NK-92 (cell line): ENCODE measurements at regions not wholly inside any gene's neighbourhood (a gene's known extent, or its start where the extent isn't known, plus 50 kb on each side); places are given as distances from the start of the nearest gene placed in this dataset.

Experiments
- DNase-seq: peaks from one replicate; lab custom pipeline; 2025; ENCODE audit not compliant: unreplicated experiment; lab: John Stamatoyannopoulos, UW

- no peak for DNase-seq
These were observed 779.8 kb downstream of the RNF144A start for GRCh38 chr2:7697052-7697451.

DNA sequence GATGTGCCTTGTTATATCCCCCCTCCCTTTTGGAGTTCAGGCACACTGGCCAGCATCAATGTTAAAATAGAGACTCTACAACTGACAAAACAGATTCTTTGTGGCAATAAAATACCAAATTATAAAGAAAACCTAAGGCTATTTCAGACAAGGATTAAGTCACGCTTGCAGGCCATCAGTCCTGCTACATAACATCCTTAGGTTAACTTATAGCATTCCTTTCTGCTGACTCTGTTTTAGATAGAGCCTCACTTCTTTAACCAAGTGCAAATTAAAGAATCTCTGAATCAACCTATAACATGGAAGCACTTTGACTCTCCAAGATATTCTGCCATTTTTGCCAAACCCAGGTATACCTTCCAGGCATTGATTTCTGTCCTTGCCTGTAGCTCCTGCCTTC lies 784.6 kb downstream of the RNF144A start:
- no peak for DNase-seq

DNA sequence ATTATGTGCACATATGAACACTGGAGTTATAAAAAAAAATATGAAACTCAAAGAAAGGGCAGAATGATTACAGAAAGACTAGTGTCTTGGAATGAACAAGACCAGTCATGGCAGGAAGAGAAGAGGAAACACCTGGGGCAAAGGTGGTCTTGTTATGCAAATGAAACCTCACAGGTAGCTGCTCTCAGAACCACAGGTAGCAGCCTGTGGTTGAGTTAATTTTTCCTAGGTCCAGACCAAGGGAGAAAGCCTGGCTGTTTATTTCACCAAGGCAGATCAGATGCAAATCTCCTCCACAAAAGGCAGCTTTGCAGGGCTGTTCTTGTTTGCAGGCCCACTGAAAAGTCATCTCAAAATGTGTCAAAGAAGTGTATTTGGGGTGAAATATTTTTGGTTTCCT lies 785.8 kb downstream of the RNF144A start:
- DNase-seq = no peak

DNA sequence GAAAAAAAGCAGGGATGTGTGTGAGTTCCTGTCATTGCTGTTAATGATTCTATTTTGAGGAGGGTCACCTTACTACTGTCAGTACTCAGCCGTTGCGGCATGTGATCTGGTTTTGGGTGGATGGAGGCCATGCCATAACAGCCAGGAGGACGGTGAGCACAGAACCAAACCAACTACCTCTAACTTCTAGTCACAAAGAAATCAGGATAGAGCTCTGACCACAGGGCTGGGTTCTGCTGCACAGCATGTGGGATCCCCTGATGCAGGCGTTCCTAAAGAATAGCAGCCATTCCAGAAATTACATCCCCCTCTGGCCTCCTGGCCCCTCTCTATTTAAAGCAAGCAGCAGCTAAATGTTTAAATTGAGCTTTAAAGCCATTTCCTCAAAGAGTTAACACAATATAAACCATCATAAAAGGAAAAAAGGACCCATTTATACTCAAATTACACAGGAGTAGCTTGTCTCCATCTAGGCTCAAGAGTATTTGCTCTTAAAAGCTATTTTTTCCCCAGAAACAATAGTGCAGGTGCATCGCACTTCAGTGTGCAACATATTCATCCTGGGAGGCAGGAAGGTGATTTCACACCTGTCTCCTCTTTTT lies 786.4 kb downstream of the RNF144A start:
- no peak for DNase-seq

GRCh38 chr2:7704296-7704865 lies 787.2 kb downstream of the RNF144A start:
- no peak for DNase-seq

DNA sequence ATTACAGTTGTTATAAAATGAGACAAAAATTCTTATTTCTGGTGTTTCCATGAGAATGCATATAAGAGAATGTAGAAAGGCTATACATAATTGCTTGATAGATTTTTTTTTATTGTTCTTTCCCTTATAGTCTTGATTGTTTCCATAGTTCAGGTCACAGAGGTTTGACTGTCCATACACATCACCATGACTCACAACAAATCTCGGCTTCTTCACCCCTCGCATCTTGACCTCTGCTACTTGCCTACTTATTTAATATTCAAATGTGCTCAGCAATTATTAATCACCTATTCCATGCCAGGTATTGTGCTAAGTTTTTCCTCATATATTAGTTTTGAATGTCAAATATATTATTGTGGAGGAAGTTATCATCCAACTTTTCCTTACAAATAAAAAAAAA lies 789.6 kb downstream of the RNF144A start:
- DNase-seq = no peak

DNA sequence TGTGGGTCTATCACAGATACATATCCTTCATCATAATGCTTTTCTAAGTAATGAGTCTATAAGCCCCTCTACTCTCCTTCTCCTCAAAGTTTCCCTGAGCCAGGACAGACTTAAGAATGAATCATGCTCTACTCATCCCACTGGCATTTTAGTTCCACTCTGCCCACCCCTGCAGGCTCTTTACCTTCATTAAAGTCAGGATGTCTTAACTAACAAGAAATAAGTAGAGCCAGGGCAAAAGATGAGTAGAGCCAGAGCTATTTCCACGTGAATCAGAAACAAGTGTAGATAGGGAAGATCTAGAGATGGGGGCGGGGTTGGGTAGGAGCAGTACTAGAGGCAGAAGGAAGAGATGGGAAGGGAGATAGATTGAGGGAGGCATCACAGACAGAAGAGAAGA lies 790.5 kb downstream of the RNF144A start:
- DNase-seq = no peak

DNA sequence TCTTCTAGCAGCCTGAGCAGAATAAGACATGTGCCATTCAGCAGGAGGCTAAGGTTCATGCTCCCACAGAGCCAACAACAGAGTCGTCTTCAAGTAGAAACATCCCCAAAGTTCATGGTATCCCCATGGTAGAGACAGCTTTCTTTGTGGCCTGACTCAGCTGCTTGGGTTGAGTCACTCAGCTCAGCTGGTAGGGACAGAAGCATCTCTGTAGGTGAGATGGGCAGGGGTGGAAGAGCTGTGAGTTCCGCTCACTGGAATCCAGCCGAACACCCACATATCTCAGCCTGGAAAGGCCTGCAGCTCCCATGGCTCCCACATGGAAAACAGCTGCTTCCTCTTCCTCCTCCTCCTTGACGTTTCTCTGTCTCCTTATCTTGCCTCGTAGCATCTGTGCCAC lies 792.7 kb downstream of the RNF144A start:
- DNase-seq = no peak

GRCh38 chr2:7711167-7711566 lies 794.0 kb downstream of the RNF144A start:
- DNase-seq = no peak

DNA sequence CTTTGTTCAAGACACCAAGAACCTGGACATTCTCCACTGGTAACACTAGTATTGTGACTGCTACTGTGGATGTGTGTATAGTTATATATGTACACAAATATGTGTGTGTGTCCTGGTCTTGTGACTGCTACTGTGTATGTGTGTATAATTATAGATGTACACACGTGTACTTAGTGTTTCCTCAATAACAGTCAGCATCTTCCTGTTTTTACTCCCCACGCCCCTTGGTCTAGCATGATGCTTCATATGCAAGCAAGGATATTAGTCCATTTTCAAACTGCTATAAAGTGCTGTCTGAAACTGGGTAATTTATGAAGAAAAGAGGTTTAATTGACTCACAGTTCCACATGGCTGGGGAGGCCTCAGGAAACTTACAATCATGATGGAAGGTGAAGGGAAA lies 802.7 kb downstream of the RNF144A start:
- DNase-seq = no peak

DNA sequence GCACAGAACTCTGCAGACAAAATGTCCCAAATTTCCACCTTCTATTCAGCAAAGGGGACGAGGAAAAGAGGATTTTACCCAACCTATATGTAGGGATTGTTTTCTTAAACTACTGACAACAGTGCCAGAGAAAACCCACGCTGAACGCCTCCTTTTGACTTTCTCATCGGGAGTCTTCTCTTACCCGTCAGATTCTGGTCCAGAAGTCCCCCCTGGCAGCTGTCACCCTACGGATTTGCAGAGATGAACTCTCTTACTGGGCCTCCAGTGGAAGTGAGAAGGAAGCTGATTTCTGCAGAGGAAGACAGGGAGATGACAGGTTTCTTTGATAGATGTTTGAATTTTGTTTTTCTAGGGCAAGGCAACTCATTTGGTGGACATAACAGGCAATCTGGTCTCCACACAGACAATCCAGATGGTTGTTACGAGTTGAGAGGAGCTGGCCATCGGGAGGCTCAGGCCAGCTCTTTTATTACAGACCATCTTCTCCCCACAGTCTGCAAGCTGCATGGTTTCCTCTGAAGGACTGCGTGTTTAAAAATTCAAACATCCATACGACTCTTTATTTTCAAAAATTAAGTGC lies 804.3 kb downstream of the RNF144A start:
- DNase-seq = no peak

- DNase-seq = no peak
These were observed 805.1 kb downstream of the RNF144A start for GRCh38 chr2:7722212-7722910.

GRCh38 chr2:7724336-7724735 lies 807.1 kb downstream of the RNF144A start:
- DNase-seq = no peak

GRCh38 chr2:7725171-7725849 lies 808.1 kb downstream of the RNF144A start:
- peak; percentile 32 for DNase-seq

GRCh38 chr2:7725850-7726242 lies 808.6 kb downstream of the RNF144A start:
- DNase-seq = no peak

DNA sequence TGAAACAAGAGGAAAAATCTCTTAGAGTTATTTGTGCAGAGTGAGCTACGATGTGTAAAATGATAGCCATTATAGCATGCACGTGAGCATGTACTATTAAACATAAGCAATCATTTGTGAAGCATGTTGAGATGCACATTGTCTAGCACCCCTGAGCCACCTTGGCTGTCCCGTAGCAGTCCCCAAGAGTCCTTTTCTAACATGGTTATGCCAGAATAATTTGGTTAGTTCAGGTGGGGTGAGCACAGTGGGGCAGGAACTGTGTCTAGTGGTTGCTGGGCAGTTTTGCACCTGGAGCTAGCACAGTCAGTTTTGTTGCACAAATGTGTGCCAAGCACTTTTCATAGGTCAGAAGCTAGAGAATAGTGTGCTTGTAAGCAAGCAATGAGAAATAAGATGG lies 809.8 kb downstream of the RNF144A start:
- no peak for DNase-seq

- DNase-seq = no peak
These were observed 811.2 kb downstream of the RNF144A start for GRCh38 chr2:7728388-7728787.

DNA sequence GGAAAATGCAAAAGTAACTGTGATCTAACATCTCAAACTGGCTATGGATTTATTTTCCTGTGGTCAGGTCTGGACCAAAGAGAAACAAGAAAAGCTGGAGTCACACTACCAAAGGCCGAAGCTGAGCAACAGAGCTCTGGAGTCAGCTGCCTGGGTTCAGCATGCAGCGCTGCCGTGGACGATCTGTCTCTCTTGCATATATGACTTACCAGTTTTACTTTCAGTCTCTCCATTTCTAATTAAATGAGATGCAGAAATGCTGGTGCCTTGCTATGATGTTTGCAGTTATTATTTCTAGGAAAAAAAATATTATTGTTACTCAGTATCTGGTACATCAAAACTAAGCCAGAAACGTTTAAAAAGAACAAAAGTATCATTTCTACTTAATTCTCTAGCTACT lies 813.2 kb downstream of the RNF144A start:
- no peak for DNase-seq

DNA sequence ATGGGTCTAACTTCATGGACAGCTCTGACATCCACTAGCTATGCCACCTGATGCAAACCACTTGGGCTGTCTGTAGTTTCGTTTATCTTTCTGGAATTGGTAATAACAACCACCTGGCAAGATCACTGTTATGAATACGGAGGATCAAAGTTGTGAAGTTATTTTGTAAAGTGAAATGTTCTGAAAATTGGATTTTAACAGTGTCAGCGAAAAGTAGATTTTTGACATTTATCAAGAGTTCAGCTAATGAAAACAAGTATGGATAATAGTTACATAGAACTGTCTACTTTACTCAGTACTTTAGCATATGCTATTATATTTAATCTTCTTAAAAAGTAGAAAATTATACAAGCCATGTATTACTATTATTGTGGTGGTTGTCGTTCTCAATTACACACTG lies 813.8 kb downstream of the RNF144A start:
- DNase-seq = no peak

DNA sequence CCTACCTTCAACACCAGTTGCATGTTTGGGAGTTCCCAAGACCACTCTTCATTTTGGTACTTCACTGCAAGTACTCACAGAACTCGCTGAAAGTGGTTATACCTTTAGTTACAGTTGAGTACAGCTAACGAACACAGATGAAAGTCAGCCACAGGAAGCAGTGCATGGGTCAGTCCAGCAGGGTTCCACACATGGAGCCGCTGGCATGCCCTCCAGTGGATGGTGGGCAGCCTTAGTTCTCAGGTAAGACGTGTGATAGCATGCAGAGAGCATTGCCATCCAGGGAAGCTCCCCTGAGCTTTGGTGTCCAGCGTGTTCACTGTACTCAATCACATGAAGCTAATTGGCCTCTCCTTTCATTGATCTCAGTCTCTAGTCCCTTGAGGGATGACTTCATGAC lies 815.3 kb downstream of the RNF144A start:
- no peak for DNase-seq

GRCh38 chr2:7736646-7737305 lies 819.6 kb downstream of the RNF144A start:
- no peak for DNase-seq
